GM13976 (cell line): ENCODE measurements at regions not wholly inside any gene's neighbourhood (a gene's known extent, or its start where the extent isn't known, plus 50 kb on each side); places are given as distances from the start of the nearest gene placed in this dataset.
"Not testable (repeated sequence)": the region's sequence is repeated elsewhere in the genome, so short reads cannot be mapped to it uniquely, and the experiment has no call there.

Source experiments
- DNase-seq: peaks from one replicate; pipeline ENCODE4 v3.0.0; 2012; ENCODE audit warnings: low spot score
- in situ Hi-C: fragments of 300-500 bp; cut with MboI; formaldehyde crosslinking; loops from one replicate; pipeline ENCODE4 v1.12.0; 2022; ENCODE audit warnings: low sequenced_read_pairs, mixed read lengths, inconsistent platforms; ENCODE audit not compliant: unreplicated experiment
- TF ChIP-seq, protein P1 (sequence below): IDR thresholded peaks from 2 replicates; pipeline ENCODE4 v1.5.1; 2012; ENCODE audit warnings: borderline replicate concordance, mild to moderate bottlenecking; ENCODE audit not compliant: insufficient read depth; ENCODE audit errors: extremely low read depth, missing control alignments, control extremely low read depth

DNA sequence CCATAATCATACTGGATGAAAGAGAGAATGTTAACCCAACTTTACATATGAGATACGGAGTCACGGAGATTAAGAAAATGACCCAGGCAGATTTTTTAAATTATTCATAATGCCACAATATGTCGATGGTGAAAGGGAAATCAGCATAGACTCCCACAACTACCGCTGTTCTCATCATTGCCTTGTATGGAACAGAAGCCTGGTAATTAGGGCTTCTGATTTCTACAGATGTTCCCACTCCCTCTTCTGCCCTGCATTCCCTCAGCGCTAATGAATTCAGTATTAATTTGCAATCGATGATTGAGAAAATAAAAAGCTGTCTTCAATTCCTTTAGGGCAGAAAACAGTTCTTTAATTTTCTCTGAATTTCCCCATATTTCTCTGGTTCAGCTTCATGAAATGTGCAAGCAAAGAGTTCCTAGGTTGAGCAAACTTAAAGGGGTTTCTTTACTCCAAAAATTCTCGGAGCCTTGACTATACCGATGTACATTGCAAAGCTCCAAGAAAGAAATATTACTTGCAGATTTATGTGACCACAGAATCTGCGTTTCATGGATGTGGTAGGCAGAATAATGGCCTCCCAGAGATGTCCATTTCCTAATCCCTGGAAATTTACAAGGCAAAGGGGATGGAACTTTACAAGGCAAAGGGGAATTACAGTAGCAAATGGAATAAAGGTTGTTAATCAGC lies 134.9 kb upstream of the ZC3H12C start:
- TF ChIP-seq, protein P1, sequence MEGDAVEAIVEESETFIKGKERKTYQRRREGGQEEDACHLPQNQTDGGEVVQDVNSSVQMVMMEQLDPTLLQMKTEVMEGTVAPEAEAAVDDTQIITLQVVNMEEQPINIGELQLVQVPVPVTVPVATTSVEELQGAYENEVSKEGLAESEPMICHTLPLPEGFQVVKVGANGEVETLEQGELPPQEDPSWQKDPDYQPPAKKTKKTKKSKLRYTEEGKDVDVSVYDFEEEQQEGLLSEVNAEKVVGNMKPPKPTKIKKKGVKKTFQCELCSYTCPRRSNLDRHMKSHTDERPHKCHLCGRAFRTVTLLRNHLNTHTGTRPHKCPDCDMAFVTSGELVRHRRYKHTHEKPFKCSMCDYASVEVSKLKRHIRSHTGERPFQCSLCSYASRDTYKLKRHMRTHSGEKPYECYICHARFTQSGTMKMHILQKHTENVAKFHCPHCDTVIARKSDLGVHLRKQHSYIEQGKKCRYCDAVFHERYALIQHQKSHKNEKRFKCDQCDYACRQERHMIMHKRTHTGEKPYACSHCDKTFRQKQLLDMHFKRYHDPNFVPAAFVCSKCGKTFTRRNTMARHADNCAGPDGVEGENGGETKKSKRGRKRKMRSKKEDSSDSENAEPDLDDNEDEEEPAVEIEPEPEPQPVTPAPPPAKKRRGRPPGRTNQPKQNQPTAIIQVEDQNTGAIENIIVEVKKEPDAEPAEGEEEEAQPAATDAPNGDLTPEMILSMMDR = no peak
- in situ Hi-C loops = loop anchor here (10.0 to 25.0 kb wide), 3 partner anchors 127 to 477 kb away; no protein-coding TSS in a partner anchor
- DNase-seq = no peak

DNA sequence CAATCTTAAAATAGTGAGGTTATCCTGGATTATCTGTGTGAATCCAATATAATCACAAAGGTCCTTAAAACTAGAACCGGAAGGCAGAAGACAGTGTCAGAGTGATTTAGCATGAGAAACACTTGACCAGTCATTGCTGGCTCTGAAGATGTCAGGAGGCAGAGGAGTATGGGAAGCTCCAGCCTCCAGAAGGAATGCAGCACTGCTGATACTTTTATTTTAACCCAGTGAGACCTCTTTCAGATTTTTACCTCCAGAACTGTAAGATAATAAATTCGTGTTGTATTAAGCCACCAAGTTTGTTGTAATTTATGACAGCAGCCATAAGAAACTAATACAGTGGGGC lies 134.4 kb upstream of the ZC3H12C start:
- in situ Hi-C loops = loop anchor here (10.0 to 25.0 kb wide), 3 partner anchors 126 to 476 kb away; no protein-coding TSS in a partner anchor
- TF ChIP-seq, protein P1 = no peak
- DNase-seq = no peak

DNA sequence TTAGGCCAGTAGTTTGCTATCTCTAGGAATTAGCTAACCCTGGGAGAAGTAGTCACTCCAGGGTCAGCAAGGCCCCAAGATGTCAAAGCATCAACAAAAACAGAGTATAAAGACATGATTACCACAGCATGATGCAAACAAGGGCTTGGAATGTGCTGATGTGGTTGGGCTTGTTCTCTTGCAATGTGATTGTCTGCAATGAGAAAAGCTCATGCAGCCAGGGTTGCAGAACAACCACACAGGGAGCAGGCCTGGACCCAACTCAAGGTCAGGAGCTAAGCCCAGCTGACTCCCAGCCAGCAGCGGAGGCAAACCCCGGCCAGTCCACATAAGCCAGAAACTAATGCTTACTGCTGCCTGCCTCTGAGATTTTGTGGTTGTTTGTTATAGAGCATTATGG lies 132.4 kb upstream of the ZC3H12C start:
- no peak for DNase-seq
- in situ Hi-C loops = loop anchor here (25.0 kb wide), 1 partner anchor 401 kb away; no protein-coding TSS in a partner anchor
- TF ChIP-seq, protein P1 = no peak

DNA sequence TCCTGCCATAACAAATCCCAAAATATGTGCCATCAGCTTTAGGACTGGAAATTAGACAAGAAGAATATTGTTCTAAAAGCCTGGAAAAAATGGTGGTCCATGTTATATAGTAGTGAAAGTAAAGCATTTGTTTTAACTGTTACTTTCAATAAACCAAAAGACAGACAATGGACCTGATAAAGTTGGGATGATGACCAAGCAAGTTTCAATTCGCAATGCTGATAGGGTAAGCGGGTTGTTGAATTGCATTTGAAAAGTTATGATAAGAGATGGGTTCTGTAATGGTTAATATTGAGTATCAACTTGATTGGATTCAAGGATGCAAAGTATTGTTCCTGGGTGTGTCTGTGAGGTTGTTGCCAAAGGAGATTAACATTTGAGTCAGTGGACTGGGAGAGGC lies 131.9 kb upstream of the ZC3H12C start:
- TF ChIP-seq, protein P1 = no peak
- DNase-seq = no peak
- in situ Hi-C loops = loop anchor here (25.0 kb wide), 1 partner anchor 401 kb away; no protein-coding TSS in a partner anchor

DNA sequence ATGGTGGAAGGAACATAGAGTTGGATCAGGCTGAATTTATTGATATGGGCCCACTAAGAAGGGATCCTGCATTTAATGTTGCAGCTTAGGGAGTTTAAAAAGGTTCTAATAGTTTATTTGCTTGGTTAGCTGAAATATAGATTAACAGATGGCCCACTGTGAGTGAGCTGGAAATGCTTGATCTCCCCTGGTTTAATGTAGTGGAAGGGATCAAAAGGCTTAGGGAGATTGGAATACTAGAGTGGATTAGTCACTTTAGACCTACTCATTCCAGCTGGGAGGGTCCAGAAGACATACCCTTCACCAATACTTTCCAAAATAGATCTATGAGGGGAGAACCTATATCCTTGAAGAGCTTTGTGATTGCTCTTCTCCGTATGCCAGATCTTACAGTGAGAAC lies 130.1 kb upstream of the ZC3H12C start:
- DNase-seq = no peak
- in situ Hi-C loops = loop anchor here (25.0 kb wide), 1 partner anchor 399 kb away; no protein-coding TSS in a partner anchor
- TF ChIP-seq, protein P1 = no peak

DNA sequence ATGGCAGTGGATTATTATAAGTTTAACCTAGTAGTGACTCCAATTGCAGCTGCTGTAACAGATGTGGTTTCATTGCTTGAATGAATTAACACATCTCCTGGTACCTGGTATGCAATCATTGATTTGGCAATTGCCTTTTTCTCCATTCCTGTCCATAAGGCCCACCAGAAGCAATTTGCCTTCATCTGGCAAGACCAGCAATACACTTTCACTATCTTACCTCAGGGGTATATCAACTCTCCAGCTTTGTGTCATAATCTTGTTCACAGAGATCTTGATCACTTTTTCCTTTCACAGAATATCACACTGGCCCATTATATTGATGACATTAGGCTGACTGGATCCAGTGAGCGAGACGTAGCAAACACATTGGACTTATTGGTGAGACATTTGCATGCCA lies 128.7 kb upstream of the ZC3H12C start:
- in situ Hi-C loops = loop anchor here (25.0 kb wide), 1 partner anchor 398 kb away; no protein-coding TSS in a partner anchor

DNA sequence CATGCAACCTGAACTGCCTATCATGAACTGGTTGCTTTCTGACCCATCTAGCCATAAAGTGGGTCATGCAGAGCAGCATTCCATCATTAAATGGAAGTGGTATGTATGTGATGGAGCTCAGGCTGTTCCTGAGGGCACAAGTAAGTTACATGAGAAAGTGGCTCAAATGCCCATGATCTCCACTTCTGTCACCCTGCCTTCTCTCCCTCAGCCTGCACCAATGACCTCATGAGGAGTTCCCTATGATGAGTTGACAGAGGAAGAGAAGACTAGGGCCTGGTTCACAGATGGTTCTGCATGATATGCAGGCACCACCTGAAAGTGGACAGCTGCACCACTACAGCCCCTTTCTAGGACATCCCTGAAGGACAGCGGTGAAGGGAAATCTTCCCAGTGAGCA lies 127.7 kb upstream of the ZC3H12C start:
- DNase-seq = not testable (repeated sequence)
- in situ Hi-C loops = loop anchor here (25.0 kb wide), 1 partner anchor 397 kb away; no protein-coding TSS in a partner anchor

More for the DNA sequence above, 128.7 kb upstream of the ZC3H12C start:
- no peak for DNase-seq
- TF ChIP-seq, protein P1 = no peak

DNA sequence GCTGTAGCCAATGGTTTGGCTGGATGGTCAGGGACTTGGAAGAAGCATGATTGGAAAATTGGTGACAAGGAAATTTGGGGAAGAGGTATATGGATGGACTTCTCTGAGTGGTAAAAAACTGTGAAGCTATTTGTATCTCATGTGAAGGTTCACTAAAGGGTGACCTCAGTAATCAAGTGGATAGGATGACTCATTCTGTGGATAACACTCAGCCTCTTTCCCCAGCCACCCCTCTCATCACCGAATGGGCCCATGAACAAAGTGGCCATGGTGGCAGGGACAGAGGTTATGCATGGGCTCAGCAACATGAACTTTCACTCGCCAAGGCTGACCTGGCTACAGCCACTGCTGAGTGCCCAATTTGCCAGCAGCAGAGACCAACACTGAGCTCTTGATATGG lies 127.3 kb upstream of the ZC3H12C start:
- in situ Hi-C loops = loop anchor here (25.0 kb wide), 1 partner anchor 396 kb away; no protein-coding TSS in a partner anchor
- DNase-seq = not testable (repeated sequence)

DNA sequence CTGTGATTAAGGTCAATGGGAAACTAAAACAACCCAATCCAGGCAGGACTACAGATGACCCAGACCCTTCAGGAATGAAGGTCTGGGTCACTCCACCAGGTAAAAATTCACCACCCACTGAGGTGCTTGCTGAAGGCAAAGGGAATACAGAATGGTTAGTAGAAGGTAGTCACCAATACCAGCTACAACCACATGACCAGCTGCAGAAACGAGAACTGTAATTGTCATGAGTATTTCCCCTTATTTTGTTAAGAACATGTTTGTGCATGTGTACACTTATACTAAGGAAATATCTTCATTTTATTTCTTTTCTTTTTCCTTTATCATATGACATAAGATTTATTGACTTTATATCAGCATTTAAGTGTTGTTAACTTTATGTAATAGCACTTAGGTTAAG lies 126.1 kb upstream of the ZC3H12C start:
- in situ Hi-C loops = loop anchor here (25.0 kb wide), 1 partner anchor 395 kb away; no protein-coding TSS in a partner anchor
- not testable (repeated sequence) for DNase-seq
